A673 (cell line): ENCODE measurements at regions not wholly inside any gene's neighbourhood (a gene's known extent, or its start where the extent isn't known, plus 50 kb on each side); places are given as distances from the start of the nearest gene placed in this dataset.

Experiments
- BruUV-seq: library from RNA; stranded (reverse); fragments of 400-500 nt; replicated peaks from 2 replicates; lab custom pipeline; 2021; lab: Mats Ljungman, UMichigan
- CTCF ChIA-PET: fragments of 300-600 bp; sonication (Branson Sonifier 250); formaldehyde crosslinking; loops from one replicate; lab custom pipeline; 2022; ENCODE audit warnings: antibody characterized with exemption; lab: Charles Lee
- POLR2A ChIA-PET: fragments of 300-600 bp; sonication (Branson Sonifier 250); formaldehyde crosslinking; loops from one replicate; lab custom pipeline; 2022; ENCODE audit warnings: antibody characterized with exemption; ENCODE audit not compliant: low non-redundant PET; lab: Charles Lee
- DNase-seq: peaks from one replicate; pipeline ENCODE4 v3.0.0-alpha.2; 2015; ENCODE audit warnings: low spot score
- H3K27ac ChIP-seq: fragments of 200-600 bp; sonication (generic); 2 replicates; pipeline ENCODE4 v1.5.1; 2016; ENCODE audit warnings: mixed run types, low read depth, mild to moderate bottlenecking, mixed read lengths, antibody characterized with exemption, low read length; ENCODE audit not compliant: poor library complexity, severe bottlenecking
- H3K27me3 ChIP-seq: fragments of 200-600 bp; sonication (generic); replicated peaks from 2 replicates; pipeline ENCODE4 v1.6.1; 2017; ENCODE audit warnings: mixed run types, low read depth, mild to moderate bottlenecking, mixed read lengths, antibody characterized with exemption, low read length; ENCODE audit not compliant: insufficient read depth, poor library complexity
- H3K36me3 ChIP-seq: fragments of 200-600 bp; sonication (generic); 2 replicates; pipeline ENCODE4 v1.6.1; 2016; ENCODE audit warnings: mixed run types, mild to moderate bottlenecking, mixed read lengths, antibody characterized with exemption, low read length; ENCODE audit not compliant: insufficient read depth, poor library complexity, severe bottlenecking
- H3K4me1 ChIP-seq: fragments of 200-600 bp; sonication (generic); 2 replicates; pipeline ENCODE4 v1.6.1; 2017; ENCODE audit warnings: mixed run types, mild to moderate bottlenecking, mixed read lengths, antibody characterized with exemption, low read length; ENCODE audit not compliant: insufficient read depth, poor library complexity, severe bottlenecking
- H3K4me3 ChIP-seq: fragments of 200-600 bp; sonication (generic); 2 replicates; pipeline ENCODE4 v1.5.1; 2016; ENCODE audit warnings: low read depth, mixed run types, mild to moderate bottlenecking, mixed read lengths, low read length; ENCODE audit not compliant: poor library complexity, severe bottlenecking
- H3K9me3 ChIP-seq: fragments of 200-600 bp; sonication (generic); 2 replicates; pipeline ENCODE4 v1.6.1; 2016; ENCODE audit warnings: mixed run types, low read depth, mild to moderate bottlenecking, mixed read lengths, antibody characterized with exemption, low read length; ENCODE audit not compliant: poor library complexity, severe bottlenecking
- CTCF ChIP-seq: fragments of 300-800, 200-600 bp; sonication (generic); conservative IDR thresholded peaks from 2 replicates; pipeline ENCODE4 v1.5.1; 2017; ENCODE audit warnings: low read depth, mild to moderate bottlenecking, antibody characterized with exemption, low read length, moderate library complexity, mixed read lengths
- EZH2 ChIP-seq: fragments of 200-600 bp; sonication (generic); IDR thresholded peaks from 2 replicates; pipeline ENCODE4 v1.6.1; 2017; ENCODE audit warnings: borderline replicate concordance, low read depth, mild to moderate bottlenecking, mixed read lengths, antibody characterized with exemption, low read length; ENCODE audit not compliant: poor library complexity, severe bottlenecking
- intact Hi-C: fragments of 100-400 bp; cut with micrococcal nuclease; formaldehyde crosslinking; loops from one replicate; pipeline ENCODE4 v1.10.0; 2022; ENCODE audit not compliant: unreplicated experiment

GRCh38 chr5:3317051-3317795, 278.4 kb upstream of the IRX1 start:
- Histone ChIP-seq H3K27ac (no peak overlapping the region), H3K4me1 (no peaks in the 10 kb centered on the region), H3K36me3 (no peaks in the 10 kb centered on the region), H3K4me3 (no peak overlapping the region), H3K9me3 (peaks cover 29% of the 10 kb centered on the region), H3K27me3 (no peaks in the 10 kb centered on the region)
- DNase-seq = no peak
- no TSS peak for BruUV-seq
- no peak for TF ChIP-seq CTCF
- TF ChIP-seq EZH2 = no peak
- POLR2A ChIA-PET = no interaction called here
- CTCF ChIA-PET = no interaction called here
- intact Hi-C loops = no loop called here

- POLR2A ChIA-PET = no interaction called here
- CTCF ChIA-PET = no interaction called here
- H3K9me3 ChIP-seq = peaks cover 27% of the 10 kb centered on the region
- no peaks in the 10 kb centered on the region for H3K27me3 ChIP-seq
- TF ChIP-seq EZH2 (no peak), CTCF (no peak)
- no peaks in the 10 kb centered on the region for H3K36me3 ChIP-seq
- no peak overlapping the region for H3K27ac ChIP-seq
- intact Hi-C loops = no loop called here
- BruUV-seq = no TSS peak
- DNase-seq = no peak
- no peaks in the 10 kb centered on the region for H3K4me1 ChIP-seq
- no peak overlapping the region for H3K4me3 ChIP-seq
These were observed 282.1 kb upstream of the IRX1 start for GRCh38 chr5:3313569-3313968.

GRCh38 chr5:3312299-3312698, 283.3 kb upstream of the IRX1 start:
- intact Hi-C loops = no loop called here
- H3K27me3 ChIP-seq = no peaks in the 10 kb centered on the region
- peaks cover 21% of the 10 kb centered on the region for H3K9me3 ChIP-seq
- no peak overlapping the region for H3K27ac ChIP-seq
- TF ChIP-seq EZH2 = no peak
- TF ChIP-seq CTCF = no peak
- CTCF ChIA-PET = no interaction called here
- H3K4me3 ChIP-seq = no peak overlapping the region
- no TSS peak for BruUV-seq
- no peaks in the 10 kb centered on the region for H3K36me3 ChIP-seq
- no peaks in the 10 kb centered on the region for H3K4me1 ChIP-seq
- POLR2A ChIA-PET = no interaction called here
- no peak for DNase-seq
